Spleen (tissue), 11 donors: ENCODE measurements at regions not wholly inside any gene's neighbourhood (a gene's known extent, or its start where the extent isn't known, plus 50 kb on each side); places are given as distances from the start of the nearest gene placed in this dataset.

Source experiments
- DNase-seq: peaks from one replicate; pipeline ENCODE4 v3.0.0-alpha.2; 2020
- H3K27ac ChIP-seq, 8 donors: fragments of 200-600 bp; sonication (generic) in 7 of 8; 1 replicate in 4 of 8; 2 replicates in 4 of 8; pipeline versions ENCODE4 v1.5.0 to v1.8.0; 2016 to 2021; ENCODE audit warnings: inconsistent platforms in 4 of 8, mild to moderate bottlenecking in 4 of 8, moderate library complexity in 1 of 8
- H3K27me3 ChIP-seq, 7 donors: fragments of 200-600 bp; sonication (generic) in 6 of 7; replicated peaks in 1 of 7; 1 replicate in 4 of 7; 2 replicates in 3 of 7; pipeline versions ENCODE4 v1.5.0 to v1.8.0; 2016 to 2021; ENCODE audit warnings: inconsistent platforms in 3 of 7, mild to moderate bottlenecking in 1 of 7
- H3K36me3 ChIP-seq, 6 donors: fragments of 200-600 bp; sonication (generic) in 5 of 6; 1 replicate in 4 of 6; 2 replicates in 2 of 6; pipeline versions ENCODE4 v1.5.0 to v1.8.0; 2016 to 2021; ENCODE audit warnings: inconsistent platforms in 2 of 6
- H3K4me1 ChIP-seq, 6 donors: fragments of 200-600 bp; sonication (generic) in 5 of 6; 1 replicate in 3 of 6; 2 replicates in 3 of 6; pipeline versions ENCODE4 v1.5.0 to v1.8.0; 2016 to 2021; ENCODE audit warnings: inconsistent platforms in 3 of 6
- H3K4me3 ChIP-seq, 8 donors: fragments of 200-600 bp; sonication (generic) in 7 of 8; 1 replicate in 4 of 8; 2 replicates in 4 of 8; pipeline versions ENCODE4 v1.5.0 to v1.8.0; 2016 to 2021; ENCODE audit warnings: inconsistent platforms in 4 of 8, mild to moderate bottlenecking in 4 of 8, moderate library complexity in 2 of 8
- H3K9me3 ChIP-seq, 8 donors: fragments of 200-600 bp; sonication (generic) in 7 of 8; 1 replicate in 4 of 8; 2 replicates in 4 of 8; pipeline versions ENCODE4 v1.5.0 to v1.8.0; 2016 to 2021; ENCODE audit warnings: inconsistent platforms in 4 of 8
- CTCF ChIP-seq, 11 experiments: fragments of 200-600 bp in 7 of 11; fragments of 450-650 bp in 4 of 11; sonication (generic) in 4 of 11; IDR thresholded peaks in 8 of 11; conservative IDR thresholded peaks in 3 of 11; 1 replicate in 7 of 11; 2 replicates in 4 of 11; pipeline versions ENCODE4 v1.4.0 to v1.8.0; 2016 to 2021; ENCODE audit warnings: antibody characterized with exemption in 11 of 11, inconsistent platforms in 4 of 11, mild to moderate bottlenecking in 1 of 11
- POLR2A ChIP-seq, 3 donors: fragments of 450-650 bp; IDR thresholded peaks; one replicate each; pipeline ENCODE4 v1.5.1; 2017; ENCODE audit warnings: antibody characterized with exemption in 3 of 3, mild to moderate bottlenecking in 1 of 3
- POLR2AphosphoS5 ChIP-seq, 3 donors: sonication (generic); formaldehyde crosslinking; IDR thresholded peaks; one replicate each; pipeline ENCODE4 v1.5.1; 2017; ENCODE audit warnings: antibody characterized with exemption in 3 of 3
- WGBS, 5 donors: extraction: QIAGEN DNeasy Blood & Tissue Kit in 3 of 5; methylation state at CpG; one replicate each; pipeline versions ENCODE4 v1.1.5 to v1.1.7; 2013 to 2018; 5-methylcytosine and 5-hydroxymethylcytosine counted together
- intact Hi-C: fragments of 100-400 bp; cut with DNase I; formaldehyde crosslinking; loops from one replicate; pipeline ENCODE4 v1.15.0; 2023; ENCODE audit warnings: low total_unique reads
- donor health status: healthy with polysubstance abuse.
- donor health status: DM: no; HTN: no; CAD: no; lungs with moderate emphysema.
- donor health status: DM: no; HTN: no; CAD: no.
- donor health status: Bipolar disorder and iron deficiency.
- donor health status: healthy.
- donor health status: DM: no; HTN: no; CAD: no.
- donor health status: DM: yes; HTN: yes; CAD: no.

GRCh38 chr6:21496706-21497105 lies 96.8 kb upstream of the SOX4 start:
- 75 to 92% (median 85%) methylated on average over 2 of the region's 2 CpGs for WGBS, 5 donors
- H3K27ac ChIP-seq, result no peak overlapping the region
- no peak for DNase-seq
- TF ChIP-seq POLR2AphosphoS5 (IDR thresholded peaks at IDR 0.05) (no peak), POLR2A (IDR thresholded peaks at IDR 0.05) (no peak), CTCF (IDR thresholded peaks at IDR 0.05 in 8 of 11, conservative IDR thresholded peaks at IDR 0.05 in 3 of 11) (no peak)
- no peaks in the 10 kb centered on the region for H3K36me3 ChIP-seq
- H3K9me3 ChIP-seq, result no peaks in the 10 kb centered on the region
- no peaks in the 10 kb centered on the region for H3K27me3 ChIP-seq
- H3K4me1 ChIP-seq, result no peaks in the 10 kb centered on the region
- intact Hi-C loops, result no loop called here
- no peak overlapping the region for H3K4me3 ChIP-seq

GRCh38 chr6:21500314-21501020 lies 93.1 kb upstream of the SOX4 start:
- no peak overlapping the region for H3K27ac ChIP-seq
- intact Hi-C loops, result no loop called here
- H3K9me3 ChIP-seq, result no peaks in the 10 kb centered on the region
- H3K27me3 ChIP-seq, result no peaks in the 10 kb centered on the region
- no peaks in the 10 kb centered on the region for H3K4me1 ChIP-seq
- DNase-seq, result no peak
- whole genome bisulfite sequencing, 5 donors, result 79 to 88% (median 84%) methylated on average over 5 of the region's 5 CpGs
- H3K4me3 ChIP-seq, result no peak overlapping the region
- no peak for TF ChIP-seq CTCF (IDR thresholded peaks at IDR 0.05 in 8 of 11, conservative IDR thresholded peaks at IDR 0.05 in 3 of 11)
- TF ChIP-seq POLR2A (IDR thresholded peaks at IDR 0.05), result no peak
- no peak for TF ChIP-seq POLR2AphosphoS5 (IDR thresholded peaks at IDR 0.05)
- no peaks in the 10 kb centered on the region for H3K36me3 ChIP-seq

- DNase-seq, result no peak
- H3K36me3 ChIP-seq, result no peaks in the 10 kb centered on the region
- 82 to 88% (median 85%) methylated on average over 3 of the region's 3 CpGs for WGBS, 5 donors
- no peak overlapping the region for H3K27ac ChIP-seq
- intact Hi-C loops, result no loop called here
- no peaks in the 10 kb centered on the region for H3K9me3 ChIP-seq
- H3K4me1 ChIP-seq, result no peaks in the 10 kb centered on the region
- TF ChIP-seq CTCF (IDR thresholded peaks at IDR 0.05 in 8 of 11, conservative IDR thresholded peaks at IDR 0.05 in 3 of 11) (no peak), POLR2AphosphoS5 (IDR thresholded peaks at IDR 0.05) (no peak), POLR2A (IDR thresholded peaks at IDR 0.05) (no peak)
- H3K27me3 ChIP-seq, result no peaks in the 10 kb centered on the region
- no peak overlapping the region for H3K4me3 ChIP-seq
Observed at GRCh38 chr6:21501021-21501354, 92.6 kb upstream of the SOX4 start.

- Histone ChIP-seq H3K9me3 (no peaks in the 10 kb centered on the region), H3K4me1 (no peaks in the 10 kb centered on the region), H3K27ac (no peak overlapping the region), H3K27me3 (no peaks in the 10 kb centered on the region), H3K4me3 (no peak overlapping the region), H3K36me3 (no peaks in the 10 kb centered on the region)
- DNase-seq, result no peak
- TF ChIP-seq CTCF (IDR thresholded peaks at IDR 0.05 in 8 of 11, conservative IDR thresholded peaks at IDR 0.05 in 3 of 11), result no peak
- TF ChIP-seq POLR2AphosphoS5 (IDR thresholded peaks at IDR 0.05), result no peak
- TF ChIP-seq POLR2A (IDR thresholded peaks at IDR 0.05), result no peak
- intact Hi-C loops, result no loop called here
- 90 to 100% (median 94%) methylated on average over 1 of the region's 1 CpG for WGBS, 5 donors
Observed at GRCh38 chr6:21501815-21502214, 91.7 kb upstream of the SOX4 start.
